Neural progenitor cell (in vitro differentiated cells): ENCODE measurements at regions not wholly inside any gene's neighbourhood (a gene's known extent, or its start where the extent isn't known, plus 50 kb on each side); places are given as distances from the start of the nearest gene placed in this dataset.

Experiments
- EZH2phosphoT487 ChIP-seq: fragments of 200-600 bp; sonication (generic); IDR thresholded peaks from 2 replicates; pipeline ENCODE4 v1.6.1; 2017; ENCODE audit warnings: antibody characterized with exemption
- TF ChIP-seq, protein P1 (sequence below): fragments of 200-600 bp; sonication (generic); IDR thresholded peaks from 2 replicates; pipeline ENCODE4 v1.5.1; 2017; ENCODE audit warnings: antibody characterized with exemption, mild to moderate bottlenecking

DNA sequence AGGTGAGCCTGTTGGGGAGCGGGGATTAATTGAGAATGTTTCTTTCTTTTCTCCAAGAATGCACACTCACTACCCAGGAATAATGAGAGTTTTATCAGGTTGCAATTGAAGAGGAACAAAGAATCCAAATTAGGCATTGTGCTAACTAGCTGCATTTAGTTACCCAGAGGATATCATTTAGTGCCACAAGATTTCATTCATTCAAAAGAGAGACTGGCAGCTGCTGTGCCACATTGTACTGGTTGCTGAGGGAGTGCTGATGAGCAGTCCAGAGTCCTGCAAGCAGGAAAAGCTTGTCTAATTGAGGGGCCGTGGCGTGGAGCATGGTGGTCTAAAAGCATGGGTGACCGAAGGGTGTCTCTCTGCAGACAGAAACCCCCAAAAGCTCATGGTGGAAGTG lies 97.6 kb downstream of the CTAGE1 start:
- TF ChIP-seq, protein P1, sequence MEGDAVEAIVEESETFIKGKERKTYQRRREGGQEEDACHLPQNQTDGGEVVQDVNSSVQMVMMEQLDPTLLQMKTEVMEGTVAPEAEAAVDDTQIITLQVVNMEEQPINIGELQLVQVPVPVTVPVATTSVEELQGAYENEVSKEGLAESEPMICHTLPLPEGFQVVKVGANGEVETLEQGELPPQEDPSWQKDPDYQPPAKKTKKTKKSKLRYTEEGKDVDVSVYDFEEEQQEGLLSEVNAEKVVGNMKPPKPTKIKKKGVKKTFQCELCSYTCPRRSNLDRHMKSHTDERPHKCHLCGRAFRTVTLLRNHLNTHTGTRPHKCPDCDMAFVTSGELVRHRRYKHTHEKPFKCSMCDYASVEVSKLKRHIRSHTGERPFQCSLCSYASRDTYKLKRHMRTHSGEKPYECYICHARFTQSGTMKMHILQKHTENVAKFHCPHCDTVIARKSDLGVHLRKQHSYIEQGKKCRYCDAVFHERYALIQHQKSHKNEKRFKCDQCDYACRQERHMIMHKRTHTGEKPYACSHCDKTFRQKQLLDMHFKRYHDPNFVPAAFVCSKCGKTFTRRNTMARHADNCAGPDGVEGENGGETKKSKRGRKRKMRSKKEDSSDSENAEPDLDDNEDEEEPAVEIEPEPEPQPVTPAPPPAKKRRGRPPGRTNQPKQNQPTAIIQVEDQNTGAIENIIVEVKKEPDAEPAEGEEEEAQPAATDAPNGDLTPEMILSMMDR, result no peak
- TF ChIP-seq EZH2phosphoT487, result peak; percentile 64
